T-helper 1 cell treated with Interleukin-12 subunit alpha and Interleukin-12 subunit beta and Interleukin-4 antibody, amounts not matched to agents 30 μg/mL and 1 μg/mL, for 36 hours (primary cell): ENCODE measurements at regions not wholly inside any gene's neighbourhood (a gene's known extent, or its start where the extent isn't known, plus 50 kb on each side); places are given as distances from the start of the nearest gene placed in this dataset.

ENCODE experiments used
- H3K27ac Mint-ChIP-seq: one replicate; pipeline ENCODE4 v1.8.0; 2021; ENCODE audit warnings: mild to moderate bottlenecking, mixed read lengths
- H3K27me3 Mint-ChIP-seq: one replicate; pipeline ENCODE4 v1.8.0; 2021; ENCODE audit warnings: low read depth, mixed read lengths
- H3K36me3 Mint-ChIP-seq: one replicate; pipeline ENCODE4 v1.8.0; 2021; ENCODE audit warnings: low read depth, mixed read lengths
- H3K4me1 Mint-ChIP-seq: one replicate; pipeline ENCODE4 v1.8.0; 2021; ENCODE audit warnings: low read depth, mixed read lengths
- H3K4me3 Mint-ChIP-seq: one replicate; pipeline ENCODE4 v1.8.0; 2021; ENCODE audit warnings: mild to moderate bottlenecking, moderate library complexity, mixed read lengths
- H3K9me3 Mint-ChIP-seq: one replicate; pipeline ENCODE4 v1.8.0; 2021; ENCODE audit warnings: mixed read lengths

DNA sequence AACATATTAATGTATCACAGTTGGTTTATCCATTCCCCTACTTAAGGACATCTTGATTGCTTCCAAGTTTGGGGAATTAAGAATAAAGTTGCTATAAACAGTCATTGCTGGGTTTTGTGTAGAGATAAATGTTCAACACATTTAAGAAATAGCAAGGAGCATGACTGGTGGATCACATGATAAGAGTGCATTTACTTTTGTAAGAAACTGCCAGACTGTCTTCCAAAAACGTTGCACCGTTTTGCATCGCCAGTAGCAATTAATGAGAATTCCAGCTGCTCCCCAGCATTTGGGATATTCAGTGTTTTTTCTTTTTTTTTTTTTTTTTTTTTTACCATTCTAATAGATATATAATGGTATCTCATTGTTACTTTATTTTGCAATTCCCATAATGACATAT, 695.7 kb upstream of the GJE1 start:
- no peak overlapping the region for H3K4me3 Mint-ChIP-seq
- no peaks in the 10 kb centered on the region for H3K4me1 Mint-ChIP-seq
- no peak overlapping the region for H3K27ac Mint-ChIP-seq
- H3K27me3 Mint-ChIP-seq: no peaks in the 10 kb centered on the region
- H3K36me3 Mint-ChIP-seq: no peaks in the 10 kb centered on the region
- no peaks in the 10 kb centered on the region for H3K9me3 Mint-ChIP-seq

DNA sequence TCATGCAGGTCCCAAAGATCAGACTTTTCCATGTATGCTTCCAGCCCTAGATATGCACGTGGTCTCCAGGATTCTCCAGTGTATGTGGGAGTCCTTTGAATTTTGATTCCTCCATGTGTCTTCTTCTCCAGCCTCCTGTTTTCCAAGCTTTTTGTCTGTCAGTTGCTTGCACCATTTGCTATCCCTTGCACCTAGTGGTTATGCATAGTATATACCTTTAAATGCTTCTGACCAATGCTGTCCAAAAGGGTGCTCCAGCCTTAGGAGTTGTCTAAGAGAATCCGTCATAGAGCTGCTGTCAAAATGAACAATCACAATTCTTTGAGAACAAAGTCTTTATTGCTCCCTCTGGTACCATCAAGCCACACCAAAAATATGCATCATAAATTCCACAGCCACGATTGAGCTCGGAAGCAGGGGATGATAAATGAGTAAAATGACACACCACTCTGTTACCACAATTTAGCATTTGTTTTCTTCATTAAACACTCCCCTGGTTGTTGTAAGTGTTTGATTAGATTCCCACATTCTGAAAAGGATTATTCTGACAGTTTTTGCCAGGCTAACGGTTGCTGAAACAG, 706.2 kb upstream of the GJE1 start:
- Mint-ChIP-seq H3K9me3 (peaks cover 7% of the 10 kb centered on the region), H3K27ac (no peak overlapping the region), H3K27me3 (no peaks in the 10 kb centered on the region), H3K36me3 (no peaks in the 10 kb centered on the region), H3K4me1 (no peaks in the 10 kb centered on the region), H3K4me3 (no peak overlapping the region)

DNA sequence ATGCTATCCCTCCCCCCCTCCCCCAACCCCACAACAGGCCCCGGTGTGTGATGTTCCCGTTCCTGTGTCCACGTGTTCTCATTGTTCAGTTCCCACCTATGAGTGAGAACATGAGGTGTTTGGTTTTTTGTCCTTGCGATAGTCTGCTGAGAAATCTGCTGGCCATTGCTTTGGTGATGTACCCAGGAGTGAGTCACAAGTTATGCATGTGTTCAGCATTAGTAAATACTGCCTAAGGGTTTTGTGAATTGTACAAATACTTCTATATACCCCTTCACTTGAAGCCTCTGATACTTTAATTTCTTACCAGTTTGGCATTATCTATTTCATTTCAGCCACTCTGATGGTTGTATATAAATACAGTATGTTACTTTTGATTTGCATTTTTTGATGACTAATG, 711.3 kb upstream of the GJE1 start:
- peaks cover 7% of the 10 kb centered on the region for H3K9me3 Mint-ChIP-seq
- H3K4me3 Mint-ChIP-seq: no peak overlapping the region
- no peaks in the 10 kb centered on the region for H3K4me1 Mint-ChIP-seq
- peaks cover under 1% of the 10 kb centered on the region for H3K27me3 Mint-ChIP-seq
- H3K36me3 Mint-ChIP-seq: no peaks in the 10 kb centered on the region
- no peak overlapping the region for H3K27ac Mint-ChIP-seq

DNA sequence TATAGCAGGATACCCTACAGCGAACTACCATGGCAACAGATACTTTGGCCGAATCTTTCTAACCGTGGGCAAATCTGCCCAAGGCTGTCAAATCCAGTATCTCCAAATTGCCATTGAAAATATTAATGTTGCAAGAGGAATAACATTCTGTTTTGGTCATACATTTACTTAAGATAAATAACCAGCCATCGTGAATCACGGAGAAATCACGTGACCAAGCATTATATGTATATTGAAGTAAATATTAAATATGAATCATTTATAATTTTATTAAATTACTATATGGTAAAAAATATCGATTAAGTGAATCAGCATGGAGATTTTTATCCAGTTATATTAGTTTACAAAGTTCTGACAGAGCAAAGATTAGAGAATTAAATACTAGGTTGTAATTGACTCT, 714.6 kb upstream of the GJE1 start:
- Mint-ChIP-seq H3K36me3 (no peaks in the 10 kb centered on the region), H3K4me3 (no peak overlapping the region), H3K27ac (no peak overlapping the region), H3K4me1 (no peaks in the 10 kb centered on the region), H3K9me3 (no peaks in the 10 kb centered on the region), H3K27me3 (peaks cover 3% of the 10 kb centered on the region)

DNA sequence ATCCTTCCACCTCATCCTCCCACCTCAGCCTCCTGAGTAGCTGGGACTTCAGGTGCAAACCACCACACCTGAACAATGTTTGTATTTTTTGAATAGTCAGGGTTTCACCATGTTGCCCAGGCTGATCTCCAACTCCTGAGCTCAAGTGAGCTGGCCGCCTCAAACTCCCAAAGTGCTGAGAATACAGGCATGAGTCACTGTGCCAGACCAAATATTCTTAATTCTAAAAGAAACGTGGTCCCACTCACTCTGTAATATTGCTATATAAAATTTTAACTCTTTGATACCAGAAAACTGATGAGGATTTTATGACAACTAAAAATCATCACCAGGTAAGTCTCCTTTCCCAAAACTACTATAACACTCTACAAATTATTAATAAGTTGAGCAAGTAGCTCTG, 716.8 kb upstream of the GJE1 start:
- H3K4me1 Mint-ChIP-seq: no peaks in the 10 kb centered on the region
- no peak overlapping the region for H3K27ac Mint-ChIP-seq
- no peak overlapping the region for H3K4me3 Mint-ChIP-seq
- H3K27me3 Mint-ChIP-seq: peaks cover 3% of the 10 kb centered on the region
- no peaks in the 10 kb centered on the region for H3K9me3 Mint-ChIP-seq
- H3K36me3 Mint-ChIP-seq: no peaks in the 10 kb centered on the region

DNA sequence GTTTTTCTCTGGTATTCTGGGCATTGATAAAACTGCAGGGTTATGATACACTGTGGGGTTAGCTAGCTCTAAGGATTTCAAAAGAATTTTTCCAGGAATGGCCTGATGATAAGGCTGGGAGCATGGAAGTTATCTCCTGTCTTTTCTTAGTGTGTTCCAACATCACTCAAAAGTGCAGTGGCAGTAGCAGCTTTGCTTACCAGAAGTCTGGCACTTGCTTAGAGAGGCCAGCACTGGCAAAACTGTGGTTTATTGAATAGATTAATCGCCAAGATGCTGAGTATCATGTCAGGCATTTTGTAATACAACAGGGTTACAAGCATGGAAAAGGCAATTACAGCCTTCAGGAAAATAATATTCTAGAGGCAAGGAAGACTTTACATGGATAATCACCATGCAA, 719.5 kb upstream of the GJE1 start:
- no peaks in the 10 kb centered on the region for H3K4me1 Mint-ChIP-seq
- peaks cover 2% of the 10 kb centered on the region for H3K36me3 Mint-ChIP-seq
- H3K27me3 Mint-ChIP-seq: peaks cover 3% of the 10 kb centered on the region
- H3K4me3 Mint-ChIP-seq: no peak overlapping the region
- no peak overlapping the region for H3K27ac Mint-ChIP-seq
- H3K9me3 Mint-ChIP-seq: peaks cover 10% of the 10 kb centered on the region

DNA sequence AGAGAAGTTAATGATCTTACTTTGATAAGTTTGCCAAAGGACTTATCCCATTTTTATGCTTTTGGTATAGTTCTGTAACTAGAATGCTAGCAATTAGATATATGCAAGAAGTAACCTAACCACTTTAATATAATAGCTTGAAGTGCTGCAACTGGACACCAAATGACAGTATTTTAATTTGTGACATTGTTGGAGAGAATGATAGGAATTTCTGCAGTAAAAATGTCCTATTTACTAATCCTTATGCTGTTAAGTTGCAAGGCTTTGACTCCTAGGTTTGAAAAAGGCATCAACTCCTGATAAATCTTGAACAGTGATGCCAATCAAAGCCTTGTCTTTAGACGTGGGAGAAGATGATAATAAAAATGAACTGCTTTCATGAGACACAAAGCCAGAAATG, 726.0 kb upstream of the GJE1 start:
- H3K36me3 Mint-ChIP-seq: peaks cover 2% of the 10 kb centered on the region
- no peak overlapping the region for H3K27ac Mint-ChIP-seq
- H3K4me3 Mint-ChIP-seq: no peak overlapping the region
- peaks cover 3% of the 10 kb centered on the region for H3K4me1 Mint-ChIP-seq
- peaks cover 10% of the 10 kb centered on the region for H3K9me3 Mint-ChIP-seq
- no peaks in the 10 kb centered on the region for H3K27me3 Mint-ChIP-seq

DNA sequence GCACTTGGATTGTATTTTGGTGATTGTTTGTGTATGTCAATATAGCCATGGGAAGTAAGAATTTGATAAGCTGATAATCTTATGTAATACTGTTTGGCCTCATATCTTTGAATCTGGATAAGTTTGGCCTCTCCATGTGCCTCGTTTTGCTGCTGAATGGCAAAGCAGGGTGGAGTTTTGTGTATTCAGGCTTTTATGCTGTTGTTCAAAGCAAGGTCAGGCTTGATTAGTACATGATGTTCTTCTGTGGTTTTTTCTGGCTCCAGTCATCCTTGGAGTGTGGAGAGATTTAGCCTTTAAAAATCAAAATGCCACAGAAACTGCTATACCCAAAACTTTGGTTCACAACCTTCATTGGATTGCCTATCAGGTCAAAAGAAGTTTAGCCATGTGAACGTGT, 728.9 kb upstream of the GJE1 start:
- Mint-ChIP-seq H3K36me3 (no peaks in the 10 kb centered on the region), H3K27me3 (peaks cover 4% of the 10 kb centered on the region), H3K4me1 (peaks cover 3% of the 10 kb centered on the region), H3K4me3 (no peak overlapping the region), H3K9me3 (peaks cover 7% of the 10 kb centered on the region), H3K27ac (no peak overlapping the region)

DNA sequence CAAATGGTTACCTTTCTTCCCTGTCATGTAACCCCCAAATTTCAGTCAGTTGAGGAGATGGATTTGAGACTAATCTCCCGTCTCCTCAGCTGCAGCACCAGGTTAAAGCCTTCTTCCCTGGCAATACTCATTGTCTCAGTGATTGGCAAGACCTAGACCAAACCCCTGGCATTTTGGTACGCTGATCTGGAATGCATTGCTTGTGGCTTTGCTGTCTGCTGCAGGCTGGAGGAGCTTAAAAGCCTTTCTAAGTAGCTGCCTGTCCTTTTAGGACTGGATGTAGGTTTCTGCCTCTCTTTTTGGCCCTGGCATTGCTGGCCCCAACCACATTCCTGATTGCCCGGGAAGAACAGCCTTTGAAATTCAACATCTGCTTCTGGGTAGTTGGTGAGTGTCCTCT, 729.6 kb upstream of the GJE1 start:
- H3K9me3 Mint-ChIP-seq: no peaks in the 10 kb centered on the region
- H3K4me3 Mint-ChIP-seq: no peak overlapping the region
- H3K36me3 Mint-ChIP-seq: no peaks in the 10 kb centered on the region
- H3K27ac Mint-ChIP-seq: no peak overlapping the region
- H3K4me1 Mint-ChIP-seq: peaks cover 3% of the 10 kb centered on the region
- H3K27me3 Mint-ChIP-seq: peaks cover 4% of the 10 kb centered on the region

DNA sequence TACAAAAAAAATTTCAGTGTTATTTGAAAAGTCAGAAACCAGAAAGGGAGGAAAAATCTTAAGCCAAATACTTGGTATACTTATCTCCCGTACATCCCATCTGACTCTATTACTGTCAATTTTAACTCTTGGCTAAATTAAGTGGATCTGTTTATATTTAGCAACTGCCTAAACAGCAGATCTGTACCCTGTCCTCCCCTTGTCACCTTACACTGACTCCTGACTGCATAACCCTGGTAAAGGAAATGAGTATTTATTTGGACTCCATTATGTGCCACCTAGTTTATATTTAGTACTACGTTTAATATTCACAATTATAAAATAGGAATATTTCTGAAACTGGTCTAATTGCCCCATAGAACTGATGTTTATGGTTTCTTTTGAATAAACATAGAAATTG, 730.2 kb upstream of the GJE1 start:
- peaks cover 3% of the 10 kb centered on the region for H3K4me1 Mint-ChIP-seq
- no peak overlapping the region for H3K27ac Mint-ChIP-seq
- H3K36me3 Mint-ChIP-seq: no peaks in the 10 kb centered on the region
- peaks cover 4% of the 10 kb centered on the region for H3K27me3 Mint-ChIP-seq
- H3K4me3 Mint-ChIP-seq: no peak overlapping the region
- no peaks in the 10 kb centered on the region for H3K9me3 Mint-ChIP-seq

DNA sequence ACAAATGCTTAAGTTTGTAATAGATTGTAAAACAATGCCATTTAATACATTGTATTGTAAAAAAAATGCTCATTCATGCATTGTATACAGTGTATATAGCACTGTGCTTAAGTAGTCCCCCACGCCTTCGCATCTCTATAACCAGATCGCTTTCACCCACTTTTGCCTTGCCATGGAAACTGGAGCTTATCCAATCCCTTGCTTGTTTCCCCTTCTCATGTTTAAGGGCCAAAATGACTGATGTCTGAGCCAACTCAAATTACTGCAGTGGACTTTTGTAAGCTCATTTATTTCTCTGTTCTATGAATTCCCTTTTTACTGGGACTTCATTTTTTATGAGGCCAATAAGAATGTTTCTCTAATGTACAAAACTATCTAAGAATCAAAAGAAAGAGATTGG, 730.9 kb upstream of the GJE1 start:
- Mint-ChIP-seq H3K36me3 (no peaks in the 10 kb centered on the region), H3K4me1 (peaks cover 3% of the 10 kb centered on the region), H3K9me3 (no peaks in the 10 kb centered on the region), H3K4me3 (no peak overlapping the region), H3K27me3 (peaks cover 4% of the 10 kb centered on the region), H3K27ac (no peak overlapping the region)

DNA sequence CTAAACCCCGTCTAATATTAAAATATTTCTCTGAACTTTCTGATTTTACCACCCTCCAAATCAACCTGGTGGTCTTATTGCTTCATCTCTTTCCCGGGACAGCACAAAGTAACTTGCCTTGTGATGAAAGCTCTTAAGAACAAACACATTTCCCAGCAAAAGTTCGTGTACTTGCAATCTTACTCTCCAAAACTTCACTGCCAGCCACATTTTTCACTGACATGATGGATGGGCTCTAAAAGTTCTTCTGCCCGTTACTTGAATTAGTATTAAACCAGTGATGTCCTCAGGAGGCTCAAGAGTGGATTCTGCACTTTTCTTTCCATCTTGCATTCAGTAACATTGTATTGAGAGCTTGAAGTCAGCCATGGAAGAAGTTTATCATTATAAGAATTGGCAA, 731.6 kb upstream of the GJE1 start:
- H3K4me3 Mint-ChIP-seq: no peak overlapping the region
- H3K27me3 Mint-ChIP-seq: peaks cover 4% of the 10 kb centered on the region
- no peaks in the 10 kb centered on the region for H3K9me3 Mint-ChIP-seq
- H3K4me1 Mint-ChIP-seq: peaks cover 3% of the 10 kb centered on the region
- no peak overlapping the region for H3K27ac Mint-ChIP-seq
- H3K36me3 Mint-ChIP-seq: no peaks in the 10 kb centered on the region

DNA sequence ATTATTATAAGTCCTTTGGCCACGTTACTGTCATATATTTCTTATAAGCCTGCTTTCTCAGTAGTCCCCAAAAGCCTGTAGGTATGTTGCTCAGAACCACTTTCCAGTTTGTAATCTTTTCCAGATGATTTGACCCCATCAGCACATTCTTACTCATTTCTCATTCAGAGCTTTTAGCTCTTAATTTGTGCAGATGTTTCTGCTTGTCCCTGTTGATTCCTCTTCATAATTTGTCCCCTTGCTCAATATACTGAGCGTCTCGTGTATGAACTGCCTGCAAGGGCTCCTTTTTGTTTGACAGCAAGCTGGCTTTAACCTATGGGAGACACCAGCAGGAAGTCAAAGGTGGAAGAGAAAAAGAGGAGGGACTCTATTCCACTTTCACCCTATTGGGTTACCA, 733.8 kb upstream of the GJE1 start:
- Mint-ChIP-seq H3K36me3 (no peaks in the 10 kb centered on the region), H3K27me3 (peaks cover 4% of the 10 kb centered on the region), H3K9me3 (no peaks in the 10 kb centered on the region), H3K4me1 (peaks cover 3% of the 10 kb centered on the region), H3K27ac (no peak overlapping the region), H3K4me3 (no peak overlapping the region)

DNA sequence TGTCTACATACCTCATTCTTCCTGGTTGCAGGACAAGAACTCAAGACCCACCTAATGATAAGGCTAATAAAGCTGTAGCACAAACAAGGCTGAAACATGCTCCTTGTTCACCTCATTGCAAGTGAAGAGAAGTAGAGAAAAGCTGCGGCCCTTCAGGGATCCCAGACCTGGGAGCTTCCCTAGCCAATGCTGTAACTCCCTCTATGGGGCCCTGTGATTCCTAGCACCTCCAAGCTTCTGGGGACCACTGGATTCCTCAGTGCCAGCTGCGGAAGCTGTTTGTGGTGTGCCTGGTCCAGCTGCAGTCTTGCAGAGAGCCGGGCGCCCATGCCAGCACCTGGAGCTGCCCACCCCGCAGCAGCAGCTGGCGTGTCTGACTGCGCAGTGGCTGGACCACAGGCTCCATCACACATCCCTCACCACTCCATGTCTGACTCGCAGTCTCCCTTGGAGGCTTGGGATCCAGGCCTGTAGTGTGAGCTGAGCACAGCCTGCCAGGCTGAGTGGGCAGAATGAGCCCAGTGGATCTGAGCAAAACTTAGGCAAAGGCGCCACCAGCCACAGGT, 737.2 kb upstream of the GJE1 start:
- Mint-ChIP-seq H3K36me3 (no peaks in the 10 kb centered on the region), H3K4me3 (no peak overlapping the region), H3K27me3 (no peaks in the 10 kb centered on the region), H3K27ac (no peak overlapping the region), H3K9me3 (no peaks in the 10 kb centered on the region), H3K4me1 (no peaks in the 10 kb centered on the region)

DNA sequence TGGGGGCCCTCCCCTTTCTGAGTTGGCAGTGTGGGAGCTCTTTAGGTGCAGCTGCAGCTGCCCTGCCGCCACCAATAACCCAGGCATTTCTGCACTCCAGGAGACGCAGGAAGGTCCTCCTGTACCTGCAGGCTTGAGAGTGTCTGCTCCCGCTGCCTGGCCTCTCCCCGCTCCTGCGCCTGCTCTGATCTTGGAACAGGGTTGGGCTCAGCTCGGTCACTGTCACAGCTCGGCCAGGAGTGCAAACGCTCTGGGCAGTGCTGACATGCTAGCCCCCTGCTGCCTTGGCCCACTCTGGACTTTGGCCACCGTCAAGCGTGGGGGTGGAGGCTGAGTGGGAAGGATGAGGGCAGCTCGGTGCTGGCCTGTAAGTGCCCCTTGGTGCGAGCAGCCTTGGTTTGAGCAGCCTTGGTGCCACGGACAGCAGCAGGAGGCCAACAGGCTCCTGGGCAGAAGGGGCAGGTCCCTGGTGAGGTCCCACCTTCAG, 738.1 kb upstream of the GJE1 start:
- Mint-ChIP-seq H3K9me3 (no peaks in the 10 kb centered on the region), H3K4me3 (no peak overlapping the region), H3K27ac (no peak overlapping the region), H3K27me3 (no peaks in the 10 kb centered on the region), H3K36me3 (no peaks in the 10 kb centered on the region), H3K4me1 (no peaks in the 10 kb centered on the region)

DNA sequence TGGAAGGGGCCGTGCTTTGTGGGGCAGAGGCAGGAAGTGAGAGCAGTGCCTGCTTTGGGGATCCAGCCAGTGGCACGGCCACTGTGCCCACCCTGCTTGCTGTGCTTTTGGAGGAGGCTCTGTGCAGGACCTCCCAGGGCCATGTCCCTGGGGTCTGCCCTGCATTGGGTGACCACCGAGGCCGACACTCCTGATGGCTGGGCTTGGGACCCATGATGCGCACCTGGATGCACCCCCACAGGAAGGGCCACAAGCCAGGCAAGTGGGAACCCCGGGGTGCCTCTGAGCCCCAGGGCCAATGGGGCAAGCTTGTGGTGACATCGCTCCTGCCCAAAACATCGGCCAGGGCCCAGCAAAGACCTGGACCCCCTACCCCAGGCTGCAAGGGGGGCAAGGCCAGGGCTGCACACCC, 738.6 kb upstream of the GJE1 start:
- H3K9me3 Mint-ChIP-seq: no peaks in the 10 kb centered on the region
- no peaks in the 10 kb centered on the region for H3K27me3 Mint-ChIP-seq
- H3K36me3 Mint-ChIP-seq: no peaks in the 10 kb centered on the region
- no peak overlapping the region for H3K27ac Mint-ChIP-seq
- H3K4me1 Mint-ChIP-seq: no peaks in the 10 kb centered on the region
- no peak overlapping the region for H3K4me3 Mint-ChIP-seq
